ENCODE measurements at regions not wholly inside any gene's neighbourhood (a gene's known extent, or its start where the extent isn't known, plus 50 kb on each side); places are given as distances from the start of the nearest gene placed in this dataset.
"Not testable (repeated sequence)": the region's sequence is repeated elsewhere in the genome, so short reads cannot be mapped to it uniquely, and the experiment has no call there.

DNA sequence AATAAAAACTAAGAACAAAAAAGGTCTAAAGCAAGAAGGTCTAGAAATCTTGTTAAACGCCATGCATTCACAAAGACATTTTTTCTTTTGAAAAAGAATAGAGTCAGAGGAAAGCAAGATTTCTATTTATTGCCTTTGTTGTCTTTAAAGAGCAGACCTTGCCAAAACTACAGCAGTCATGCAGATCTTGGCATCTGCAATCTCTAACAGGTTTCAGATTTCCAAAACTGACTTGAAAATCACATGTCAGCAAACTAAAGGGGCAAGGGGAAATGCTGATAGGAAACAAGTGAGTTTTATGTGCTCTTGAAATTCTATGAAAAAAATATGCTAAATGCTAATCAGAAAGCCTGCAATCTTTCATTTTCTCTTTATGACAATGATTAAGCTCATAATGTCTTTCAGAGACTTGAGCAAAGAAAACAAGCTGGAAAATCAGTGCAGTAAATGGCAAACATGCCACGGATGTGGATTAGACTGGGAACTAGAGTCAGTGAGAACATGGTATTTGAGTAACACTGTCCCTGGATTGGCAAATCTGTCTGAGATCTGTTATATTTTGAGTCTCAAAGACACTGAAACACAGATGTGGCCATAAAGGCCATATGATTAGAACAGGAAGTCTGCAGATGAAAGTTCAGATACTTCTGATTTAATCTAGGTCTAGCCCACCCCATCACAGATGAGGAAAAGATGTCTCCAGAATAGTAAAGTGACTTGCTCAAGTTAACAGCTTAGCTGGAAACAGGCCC is 361.4 kb upstream of the RPS23 start:
- DNase-seq, result peak; percentile 29 to 48

DNA sequence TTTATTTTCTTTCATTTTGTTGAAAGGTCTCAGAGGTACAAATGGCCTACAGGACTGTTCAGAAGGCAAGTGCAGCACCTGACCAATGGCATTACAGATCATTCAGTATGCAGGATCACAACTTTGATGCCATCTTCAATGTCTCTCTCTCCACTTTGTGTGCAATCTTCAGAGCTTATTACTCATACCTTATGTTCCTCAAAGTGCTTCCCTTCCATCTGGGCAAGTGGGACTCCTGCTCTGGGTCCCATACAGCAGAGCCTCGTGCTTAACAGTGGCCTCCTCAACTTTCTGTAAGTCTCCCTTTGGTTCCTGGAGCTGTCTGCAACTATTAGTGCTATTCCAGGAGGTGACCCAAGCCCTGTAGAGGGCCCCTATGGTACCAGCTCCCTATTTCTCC is 358.4 kb upstream of the RPS23 start:
- no peak for DNase-seq

DNA sequence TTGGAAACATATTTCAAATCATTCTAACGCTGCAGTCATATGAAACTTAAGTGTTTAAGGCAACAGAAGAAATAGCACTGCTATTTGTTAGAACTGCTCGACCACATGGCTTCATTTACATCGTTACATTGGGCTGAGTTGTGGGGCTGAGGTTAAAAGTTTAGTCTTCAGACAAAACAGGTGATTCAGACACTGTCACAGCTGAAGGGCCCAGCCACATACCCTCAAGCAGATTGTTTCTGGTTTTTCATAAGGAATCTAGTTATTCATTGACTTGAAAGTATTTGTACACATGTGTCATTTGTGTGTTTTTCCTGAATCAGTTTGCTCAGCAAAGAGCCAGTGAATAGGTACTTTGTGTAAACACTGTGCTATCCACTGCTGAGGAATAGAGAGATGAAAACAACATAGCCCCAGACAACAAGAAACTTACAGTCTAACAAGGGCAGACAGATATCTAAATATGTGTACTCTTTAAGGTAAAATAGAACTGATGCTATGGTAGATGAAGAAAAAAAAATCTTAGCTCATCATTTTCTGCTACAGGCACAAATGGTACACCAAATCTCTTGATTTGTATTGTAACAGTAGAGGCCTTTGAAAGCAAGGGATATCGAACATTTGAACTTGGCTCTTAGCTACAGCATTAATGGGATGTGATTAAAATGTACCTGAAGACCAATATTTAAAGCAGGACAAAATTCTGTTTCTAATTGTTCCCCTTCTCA is 357.6 kb upstream of the RPS23 start:
- DNase-seq, result no peak

DNA sequence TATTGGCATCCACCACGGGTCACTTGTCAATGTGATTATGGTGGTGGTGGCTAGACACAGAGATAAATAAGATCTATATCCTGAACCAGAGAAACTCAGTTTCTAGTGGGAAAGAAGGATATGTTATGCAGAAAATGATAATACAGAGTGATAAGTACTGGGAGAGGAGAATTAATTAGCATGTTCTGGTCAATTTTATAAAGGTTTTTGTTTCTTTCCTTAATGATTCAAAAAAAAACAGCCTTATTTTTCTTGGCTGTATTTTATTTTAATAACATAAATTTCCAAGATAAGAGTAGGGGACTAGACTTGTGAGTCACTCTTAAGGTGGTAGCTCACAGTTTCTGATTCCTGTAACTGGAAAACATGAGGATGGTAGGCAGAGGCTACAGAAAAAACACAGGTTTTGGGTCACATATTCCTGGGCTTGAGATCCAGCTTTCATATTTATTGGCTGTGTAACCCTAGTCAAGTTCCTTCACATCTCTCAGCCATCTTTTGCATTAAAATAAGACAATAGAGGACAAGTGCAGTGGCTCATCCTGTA is 350.3 kb upstream of the RPS23 start:
- DNase-seq, result no peak

DNA sequence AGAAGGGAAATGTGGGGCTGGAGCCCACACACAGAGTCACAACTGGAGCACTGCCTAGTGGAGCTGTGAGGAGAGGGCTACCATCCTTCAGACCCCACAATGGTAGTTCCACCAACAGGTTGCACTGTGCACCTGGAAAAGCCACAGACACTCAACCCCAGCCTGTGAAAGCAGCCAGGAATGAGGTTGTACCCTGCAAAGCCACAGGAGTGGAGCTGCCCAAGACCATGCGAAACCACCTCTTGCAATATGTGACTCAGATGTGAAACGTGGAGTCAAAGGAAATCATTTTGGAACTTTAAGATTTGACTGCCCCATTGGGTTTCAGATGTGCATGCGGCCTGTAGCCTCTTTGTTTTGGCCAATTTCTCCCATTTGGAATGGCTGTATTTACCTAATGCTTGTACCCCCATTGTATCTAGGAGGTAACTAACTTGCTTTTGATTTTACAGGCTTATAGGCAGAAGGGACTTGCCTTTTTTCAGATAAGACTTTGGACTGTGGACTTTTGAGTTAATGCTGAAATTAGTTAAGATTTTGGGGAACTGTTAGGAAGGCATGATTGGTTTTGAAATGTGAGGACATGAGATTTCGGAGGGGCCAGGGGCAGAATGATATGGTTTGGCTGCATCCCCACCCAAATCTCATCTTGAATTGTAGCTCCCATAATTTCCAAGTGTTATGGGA is 348.9 kb upstream of the RPS23 start:
- DNase-seq, result not testable (repeated sequence)

DNA sequence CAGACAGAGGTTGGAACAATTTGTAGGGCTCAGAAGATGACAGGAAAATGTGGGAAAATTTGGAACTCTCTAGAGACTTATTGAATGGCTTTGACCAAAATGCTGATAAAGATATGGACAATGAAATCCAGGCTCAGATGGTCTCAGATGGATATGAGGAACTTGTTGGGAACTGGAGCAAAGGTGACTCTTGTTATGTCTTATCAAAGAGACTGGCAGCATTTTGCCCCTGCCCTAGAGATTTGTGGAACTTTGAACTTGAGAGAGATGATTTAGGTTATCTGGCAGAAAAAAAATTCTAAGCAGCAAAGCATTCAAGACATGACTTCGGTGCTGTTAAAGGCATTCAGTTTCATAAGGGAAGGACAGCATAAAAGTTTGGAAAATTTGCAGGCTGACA is 347.9 kb upstream of the RPS23 start:
- DNase-seq, result not testable (repeated sequence)

DNA sequence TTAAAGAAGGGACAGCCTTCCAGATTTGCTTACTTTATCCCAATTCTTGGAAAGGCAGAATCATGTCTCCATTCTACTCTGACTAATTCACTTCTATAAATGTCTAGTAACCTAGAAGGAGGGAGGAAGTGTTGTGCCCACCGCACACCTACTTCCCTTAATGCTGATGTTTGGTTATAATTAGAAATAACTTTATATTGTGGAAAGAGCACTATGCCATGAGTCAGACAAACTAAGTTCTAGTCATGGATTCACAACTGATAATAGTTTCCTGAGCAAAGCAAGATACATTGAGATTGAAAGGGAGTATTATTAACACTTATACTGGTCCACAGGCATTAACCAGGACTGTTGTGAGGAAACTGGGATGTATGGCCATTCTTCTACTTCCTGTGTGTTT is 345.9 kb upstream of the RPS23 start:
- no peak for DNase-seq

DNA sequence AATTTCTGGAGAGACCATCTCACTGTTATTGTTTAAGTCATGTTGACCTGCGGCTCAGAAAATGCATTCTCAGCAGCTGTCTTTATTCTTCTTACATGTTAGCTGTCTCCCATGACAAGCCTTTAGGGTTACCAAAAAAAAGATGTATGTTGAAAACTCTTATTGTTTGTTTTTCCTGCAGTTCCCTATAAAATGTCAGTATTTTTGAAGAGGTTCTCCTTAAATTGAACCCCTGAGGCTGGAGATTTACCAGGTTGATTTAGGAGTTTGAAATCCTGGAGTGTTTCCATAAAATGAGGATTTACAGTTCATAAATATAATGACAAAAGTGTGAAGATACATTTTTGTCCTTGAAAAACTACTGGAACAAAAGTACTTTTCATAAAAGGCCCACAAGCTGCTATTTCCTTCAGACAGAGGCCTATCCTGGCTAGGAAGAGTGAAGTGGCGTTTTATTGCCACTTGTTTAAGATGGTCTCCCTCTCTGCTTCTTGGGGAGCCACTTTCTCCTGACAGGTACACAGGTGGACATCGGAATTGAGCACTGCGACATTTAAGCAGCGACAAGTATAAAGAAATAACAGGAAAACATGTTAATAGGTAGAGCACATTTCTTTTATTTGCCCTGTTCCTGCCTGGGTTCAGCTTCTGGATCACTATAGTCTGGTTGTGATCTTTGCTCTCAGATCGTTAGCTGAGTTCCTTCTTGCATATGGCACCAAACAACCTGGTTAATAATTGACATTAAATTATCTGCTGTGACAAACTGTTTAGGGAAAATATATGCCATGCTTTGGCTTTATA is 344.8 kb upstream of the RPS23 start:
- no peak for DNase-seq

DNA sequence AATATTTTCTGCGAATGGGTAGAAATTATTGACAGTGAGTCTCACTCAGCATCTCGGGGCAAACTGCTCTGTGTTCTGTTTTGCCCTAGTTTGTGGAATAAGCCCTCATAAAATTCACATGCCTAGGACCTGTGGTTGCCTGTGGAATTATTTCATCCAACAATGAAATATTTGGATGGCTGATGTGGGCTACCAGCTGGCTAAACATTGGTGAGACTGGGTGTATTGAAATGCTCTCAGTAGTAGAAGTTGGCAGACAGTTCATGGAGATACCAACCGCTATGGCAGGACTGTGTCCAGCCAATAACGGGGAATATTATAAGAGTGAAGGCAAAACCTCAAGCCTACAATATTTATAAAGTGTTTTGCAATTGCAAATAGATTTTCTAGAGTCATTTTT is 344.1 kb upstream of the RPS23 start:
- no peak for DNase-seq

DNA sequence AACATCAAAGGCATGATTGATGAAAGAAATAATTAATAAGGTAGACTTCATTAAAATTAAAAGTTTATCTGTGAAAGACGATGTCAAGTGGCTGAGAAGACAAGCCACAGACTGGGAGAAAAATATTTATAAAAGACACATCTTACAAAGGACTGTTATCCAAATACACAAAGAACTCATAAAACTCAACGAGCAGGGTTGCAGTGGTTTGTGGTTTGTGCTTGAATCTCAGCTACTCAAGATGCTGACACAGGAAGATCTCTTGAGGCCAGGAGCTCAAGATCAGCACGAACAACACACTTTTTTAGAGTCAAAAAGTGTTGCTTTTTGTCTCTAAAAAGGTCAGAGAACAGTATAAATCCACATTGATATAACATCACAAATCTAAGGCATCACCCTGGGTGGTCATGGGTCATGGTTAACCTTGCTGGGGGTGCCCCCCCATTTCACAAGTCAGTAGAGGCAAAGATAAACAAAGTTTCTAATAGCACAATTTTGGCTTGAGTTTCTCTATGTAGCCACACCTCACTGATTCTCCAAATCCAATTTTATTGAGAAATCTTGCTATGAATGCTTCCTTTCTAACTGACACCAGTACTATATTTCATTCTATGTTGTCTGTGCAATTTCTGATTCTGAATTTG is 342.9 kb upstream of the RPS23 start:
- no peak for DNase-seq

DNA sequence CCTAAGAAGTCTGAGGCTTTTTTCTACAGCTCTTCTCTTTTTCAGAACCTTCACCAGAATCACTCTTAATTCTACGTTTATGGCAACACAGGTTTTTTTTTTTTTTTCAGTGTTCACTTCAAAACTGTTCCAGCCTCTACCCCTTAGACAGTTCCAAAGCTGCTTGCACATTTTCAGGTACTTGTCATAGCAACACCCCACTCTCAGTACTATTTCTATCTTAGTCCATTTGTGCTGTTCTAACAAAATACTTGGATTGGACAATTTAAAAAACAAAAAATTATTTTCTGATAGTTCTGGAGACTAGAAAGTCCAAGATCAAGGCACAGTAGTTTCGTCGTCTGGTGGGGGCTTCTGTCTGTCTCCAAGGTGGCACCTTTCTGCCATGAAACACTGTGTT is 340.9 kb upstream of the RPS23 start:
- no peak for DNase-seq

DNA sequence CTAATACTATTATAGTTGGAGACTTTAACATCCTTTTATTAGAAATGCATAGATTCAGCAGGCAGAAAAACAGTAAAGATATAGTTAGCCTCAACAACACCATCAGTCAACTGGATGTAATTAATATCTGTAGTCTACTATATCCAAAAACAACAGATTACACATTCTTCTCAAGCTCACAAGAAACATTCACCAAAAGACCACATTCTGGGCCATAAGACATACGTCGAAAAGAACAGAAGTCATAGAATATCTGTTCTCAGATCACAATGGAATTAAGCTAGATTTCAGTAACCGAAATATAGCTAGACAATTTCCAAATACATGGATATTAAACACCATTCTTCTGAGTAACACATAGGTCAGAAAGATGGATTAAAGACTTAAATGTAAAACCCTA is 336.6 kb upstream of the RPS23 start:
- DNase-seq, result no peak

DNA sequence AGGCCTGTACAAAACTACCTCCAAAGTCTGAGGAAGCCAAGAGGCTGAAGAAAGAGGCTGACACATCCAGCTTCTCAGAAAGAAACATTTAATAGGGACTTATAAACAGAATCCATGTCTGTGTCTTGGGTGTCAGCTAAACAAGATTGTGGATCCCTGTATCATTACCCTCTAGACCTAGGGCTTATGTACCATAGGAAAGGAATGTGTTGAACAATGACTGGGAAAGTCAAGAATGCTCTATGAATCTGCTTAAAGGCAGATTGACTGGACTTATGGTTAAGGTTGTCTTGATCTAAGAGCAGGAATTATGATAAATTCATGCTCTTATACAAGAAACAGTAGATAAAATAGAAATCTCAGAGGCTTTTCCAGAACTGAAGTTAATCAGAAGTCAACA is 335.7 kb upstream of the RPS23 start:
- DNase-seq, result no peak

DNA sequence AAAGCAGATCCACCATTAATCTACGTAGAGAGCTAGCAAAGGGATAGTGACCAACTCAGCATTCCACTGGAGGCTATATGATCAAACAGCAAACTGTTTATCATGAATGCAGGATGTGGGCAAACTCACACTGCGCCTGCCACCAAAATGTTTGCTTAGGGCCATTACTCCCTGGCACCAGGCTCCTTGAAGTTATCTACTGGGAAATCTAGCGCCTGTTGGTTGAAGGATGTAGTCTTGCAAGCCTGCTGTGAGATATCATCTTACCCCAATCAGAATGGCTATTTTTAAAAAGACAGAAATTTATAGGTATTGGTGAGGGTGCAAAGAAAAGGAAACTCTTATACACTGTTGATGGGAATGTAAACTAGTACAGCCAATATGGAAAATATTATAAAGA is 332.5 kb upstream of the RPS23 start:
- no peak for DNase-seq

DNA sequence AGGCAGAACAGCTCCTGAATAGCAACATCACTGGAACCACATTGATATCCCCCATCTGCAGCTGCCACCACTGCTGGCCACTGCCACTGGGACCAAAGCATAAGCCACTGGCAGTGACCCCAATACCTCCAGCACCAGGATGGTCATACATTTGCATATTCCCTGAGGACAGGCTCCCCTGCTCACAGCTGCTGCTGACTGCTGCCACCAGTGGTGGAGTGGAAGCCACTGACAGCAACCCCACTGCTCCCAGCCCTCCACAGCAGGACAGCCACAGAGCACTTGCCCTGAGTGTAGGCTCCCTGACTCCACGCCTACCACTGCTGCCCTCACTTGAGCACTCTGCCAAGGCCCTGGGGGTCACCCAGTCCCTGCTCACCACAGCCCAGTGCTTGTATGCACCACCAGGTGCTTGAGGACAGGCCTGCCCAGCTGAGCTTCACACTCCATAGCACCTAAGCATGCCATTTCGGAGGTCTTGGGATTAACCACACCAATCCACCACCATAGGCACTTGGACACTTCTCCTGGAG is 327.4 kb upstream of the RPS23 start:
- no peak for DNase-seq

DNA sequence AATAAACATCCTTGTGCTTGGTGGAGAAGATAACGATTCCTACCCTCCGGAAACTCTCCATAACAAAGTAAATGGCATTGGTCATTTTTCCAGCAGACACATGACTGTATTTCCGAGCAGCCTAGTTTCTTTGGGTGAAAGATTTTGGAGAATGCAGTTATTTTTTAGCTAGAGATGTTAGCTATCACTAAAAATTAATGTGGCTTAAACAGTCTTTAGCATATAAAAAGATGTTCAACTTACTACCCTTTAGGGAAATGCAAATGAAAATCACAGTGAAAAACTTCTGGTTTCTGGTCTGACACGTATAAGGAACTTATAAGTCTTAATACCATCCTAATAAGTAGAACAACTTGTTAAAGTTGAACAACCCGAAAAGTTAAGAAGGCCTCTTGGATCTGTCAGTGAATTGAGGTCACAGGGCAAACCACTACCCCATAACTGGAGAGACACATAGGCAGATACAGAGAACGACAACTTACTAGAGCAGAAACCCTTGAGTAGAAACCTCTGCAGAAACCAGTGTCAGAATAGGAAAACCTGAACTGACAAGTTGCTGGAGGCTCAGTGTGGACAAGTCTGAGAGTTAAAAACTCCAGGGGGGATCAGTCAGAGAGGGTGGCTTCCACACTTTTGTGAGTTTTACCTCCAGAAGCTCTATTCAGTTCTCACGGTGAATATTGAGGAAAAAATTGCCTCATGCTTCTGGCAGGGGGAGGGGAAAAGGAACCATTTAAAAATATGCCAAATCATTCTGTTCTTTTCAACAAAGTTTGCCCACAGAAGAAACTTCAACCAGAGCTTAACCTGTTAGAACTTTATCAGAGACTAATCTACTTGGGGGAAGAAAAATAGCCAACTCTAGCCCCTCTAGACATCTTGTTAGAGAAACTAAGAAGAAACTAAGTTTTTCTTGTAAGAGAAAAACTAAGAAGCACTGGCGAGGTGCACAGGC is 325.2 kb upstream of the RPS23 start:
- no peak for DNase-seq

DNA sequence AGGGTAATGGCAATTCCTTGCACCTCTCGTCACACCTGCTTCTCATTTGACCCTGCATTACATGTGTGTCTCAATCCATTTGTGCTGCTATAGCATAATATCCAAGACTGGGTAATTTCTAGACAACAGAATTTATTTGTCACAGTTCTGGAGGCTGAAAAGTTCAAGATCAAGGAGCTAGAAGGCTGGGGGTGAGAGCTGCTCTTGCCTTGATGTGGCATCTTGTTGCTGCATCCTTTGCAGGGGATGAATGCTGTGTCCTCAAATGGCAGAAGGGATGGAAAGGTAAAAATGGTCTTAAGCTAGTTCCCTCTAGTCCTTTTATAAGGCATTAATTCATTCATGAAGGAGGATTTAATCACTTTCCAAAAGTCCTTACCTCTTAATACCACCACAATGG is 323.7 kb upstream of the RPS23 start:
- no peak for DNase-seq

DNA sequence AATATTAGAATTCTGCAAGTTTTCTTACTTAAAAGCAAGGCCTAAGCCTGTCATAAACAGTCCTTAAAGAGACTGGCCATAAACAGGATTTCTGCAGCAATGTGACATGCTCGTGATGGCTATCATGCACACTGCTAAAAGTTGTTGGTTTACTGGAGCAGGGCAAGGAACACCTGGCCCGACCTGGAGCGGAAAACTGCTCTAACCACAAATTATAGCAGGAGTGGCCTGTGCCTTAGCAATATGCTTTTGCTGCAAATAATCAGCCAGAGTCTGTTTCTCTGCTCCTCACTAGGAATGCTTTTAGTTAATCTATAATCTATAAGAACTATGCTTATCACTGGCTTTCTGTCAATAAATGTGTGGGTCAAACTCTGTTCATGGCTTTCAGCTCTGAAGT is 322.9 kb upstream of the RPS23 start:
- no peak for DNase-seq

DNA sequence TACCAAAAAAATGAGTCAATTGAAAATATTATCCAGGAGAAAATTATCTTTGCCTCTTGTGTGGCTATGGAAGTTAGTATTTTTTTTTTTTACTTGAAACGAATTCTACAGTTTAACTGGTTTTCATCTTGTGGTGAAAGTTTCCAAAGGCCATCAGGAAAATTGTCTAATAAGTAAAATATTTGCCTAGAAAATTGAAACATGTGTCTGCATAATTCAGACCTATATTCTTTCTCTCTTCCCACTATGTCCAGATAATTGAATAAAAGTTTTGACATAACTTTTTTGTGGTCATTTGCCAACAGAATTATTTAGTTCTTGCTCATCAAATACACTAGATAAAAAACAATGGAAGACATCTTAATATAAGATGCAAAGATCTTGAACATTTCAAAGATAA is 321.5 kb upstream of the RPS23 start:
- DNase-seq, result no peak

DNA sequence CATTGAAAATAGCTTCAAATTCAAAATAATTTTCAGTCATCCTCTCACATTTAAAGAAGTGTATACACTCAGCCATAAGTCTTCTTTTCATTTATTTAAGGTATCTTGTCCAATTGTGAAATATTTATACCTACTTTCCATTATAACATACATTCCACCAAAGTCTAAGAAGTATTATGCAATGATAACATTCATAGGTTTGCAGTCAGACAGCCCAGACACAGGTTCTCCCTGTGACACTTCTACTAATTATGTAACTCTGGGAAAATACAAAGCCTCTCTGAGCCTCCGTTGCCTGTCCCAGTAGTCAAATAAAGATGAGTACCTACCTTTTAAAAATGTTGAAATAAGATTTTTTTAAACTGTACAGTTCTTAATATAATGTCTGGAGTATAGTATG is 320.9 kb upstream of the RPS23 start:
- DNase-seq, result no peak

DNA sequence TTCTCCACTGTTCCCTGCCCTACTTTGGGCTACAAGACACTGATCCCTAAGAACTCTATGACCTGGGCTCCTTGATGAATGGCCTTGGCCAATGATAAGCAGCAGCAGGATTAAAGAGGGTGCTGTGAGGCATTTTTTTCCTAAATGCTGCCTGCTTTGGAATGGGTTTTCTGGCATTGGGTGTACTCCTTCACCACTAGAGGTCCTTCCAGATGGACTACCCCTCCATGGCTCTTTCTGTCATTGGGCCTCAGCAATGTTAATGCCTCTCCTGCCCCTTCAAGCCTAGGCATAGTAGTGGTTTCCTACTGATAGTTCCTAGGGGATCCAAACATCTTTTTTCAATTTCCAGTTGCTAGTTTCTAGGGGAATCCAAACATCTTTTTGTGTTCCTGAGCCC is 319.3 kb upstream of the RPS23 start:
- no peak for DNase-seq
